GM10266 (cell line): ENCODE measurements at regions not wholly inside any gene's neighbourhood (a gene's known extent, or its start where the extent isn't known, plus 50 kb on each side); places are given as distances from the start of the nearest gene placed in this dataset.

Experiments
- DNase-seq: peaks from one replicate; pipeline ENCODE4 v3.0.0; 2012; ENCODE audit errors: extremely low spot score
- CTCF ChIP-seq: IDR thresholded peaks from 2 replicates; pipeline ENCODE4 v1.5.1; 2012; ENCODE audit warnings: mild to moderate bottlenecking, low read depth; ENCODE audit not compliant: control insufficient read depth, insufficient read depth; ENCODE audit errors: missing control alignments

GRCh38 chr4:81754169-81754568, 282.5 kb upstream of the RASGEF1B start:
- DNase-seq, result no peak
- TF ChIP-seq CTCF, result no peak

GRCh38 chr4:81751531-81752289, 280.0 kb upstream of the RASGEF1B start:
- TF ChIP-seq CTCF, result no peak
- no peak for DNase-seq

- TF ChIP-seq CTCF, result no peak
- DNase-seq, result no peak
These were observed 275.7 kb upstream of the RASGEF1B start for GRCh38 chr4:81747242-81747930.

GRCh38 chr4:81746773-81747172, 275.1 kb upstream of the RASGEF1B start:
- TF ChIP-seq CTCF, result no peak
- no peak for DNase-seq

GRCh38 chr4:81746071-81746470, 274.4 kb upstream of the RASGEF1B start:
- TF ChIP-seq CTCF, result no peak
- no peak for DNase-seq

GRCh38 chr4:81745050-81745449, 273.3 kb upstream of the RASGEF1B start:
- no peak for DNase-seq
- no peak for TF ChIP-seq CTCF

GRCh38 chr4:81743731-81744435, 272.2 kb upstream of the RASGEF1B start:
- no peak for DNase-seq

More at GRCh38 chr4:81743731-81744435, 272.2 kb upstream of the RASGEF1B start:
- no peak for TF ChIP-seq CTCF
